ENCODE measurements at regions not wholly inside any gene's neighbourhood (a gene's known extent, or its start where the extent isn't known, plus 50 kb on each side); places are given as distances from the start of the nearest gene placed in this dataset.

DNA sequence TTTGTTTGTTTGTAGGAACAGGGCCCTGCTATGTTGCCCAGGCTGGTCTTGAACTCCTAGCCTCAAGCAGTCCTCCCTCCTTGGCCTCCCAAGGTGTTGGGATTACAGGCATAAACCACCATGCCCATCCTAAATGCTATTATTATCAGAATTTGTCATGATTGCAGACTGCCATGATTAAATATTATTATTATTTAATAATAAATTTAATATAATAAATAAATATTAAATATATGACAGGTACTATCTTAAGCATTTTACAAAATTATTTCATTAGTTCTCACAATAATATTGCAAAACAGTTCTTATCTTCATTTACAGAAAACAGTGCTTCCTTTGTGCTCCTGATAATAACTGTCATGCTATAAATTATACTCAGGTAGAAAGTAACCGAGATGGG is 133.4 kb upstream of the JADE1 start:
- TF ChIP-seq POLR2A (IDR thresholded peaks at IDR 0.05) (no peak), CTCF (IDR thresholded peaks at IDR 0.05) (no peak)

Measured in heart left ventricle (tissue), 13 donors.